Esophagus mucosa (tissue), 1 donor: ENCODE measurements at regions not wholly inside any gene's neighbourhood (a gene's known extent, or its start where the extent isn't known, plus 50 kb on each side); places are given as distances from the start of the nearest gene placed in this dataset.
A peak's percentile ranks its signal among the peaks of the same experiment; 100 is the strongest.
"Not testable (repeated sequence)": the region's sequence is repeated elsewhere in the genome, so short reads cannot be mapped to it uniquely, and the experiment has no call there.

Experiments used
- ATAC-seq: fragments of 200-7000 bp; cut with Tn5 transposase; one replicate; pipeline ENCODE4 v1.9.1; 2020
- donor health status: DM: yes; HTN: yes; CAD: no.

DNA sequence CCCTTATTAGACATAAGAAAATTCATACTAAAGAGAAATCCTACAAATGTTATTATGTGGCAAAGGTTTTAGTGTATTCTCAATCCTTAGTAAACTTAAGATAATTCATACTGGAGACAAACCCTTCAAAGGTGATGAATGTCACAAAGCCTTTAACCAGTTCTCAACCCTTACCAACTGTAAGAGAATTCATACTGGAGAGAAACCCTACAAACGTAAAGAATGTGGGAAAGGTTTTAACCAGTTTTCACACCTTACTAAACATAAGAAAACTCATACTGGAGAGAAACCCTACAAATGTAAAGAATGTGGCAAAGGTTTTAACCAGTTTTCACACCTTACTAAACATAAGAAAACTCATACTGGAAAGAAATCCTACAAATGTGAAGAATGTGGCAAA is 93.2 kb downstream of the ZNF680 start:
- ATAC-seq, result no peak

DNA sequence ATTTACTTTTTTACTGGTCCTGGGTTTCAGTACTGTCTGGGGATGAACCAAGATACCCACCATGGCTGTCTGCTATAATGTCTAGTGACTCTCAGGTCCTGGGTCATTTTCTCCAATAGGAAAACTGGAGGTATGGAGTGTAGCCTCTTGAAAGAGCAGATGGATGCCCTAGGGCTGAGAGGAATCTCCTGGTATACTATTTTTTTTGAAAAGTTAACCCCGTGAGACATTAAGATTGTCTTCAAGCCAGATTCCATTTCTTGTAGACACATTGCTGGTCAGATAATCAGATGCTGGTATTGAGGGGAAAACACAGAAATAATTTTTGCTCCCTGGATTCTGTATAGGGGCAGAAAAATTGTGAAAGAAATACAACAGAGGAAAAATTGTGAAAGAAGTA is 97.3 kb downstream of the ZNF680 start:
- ATAC-seq, result no peak

DNA sequence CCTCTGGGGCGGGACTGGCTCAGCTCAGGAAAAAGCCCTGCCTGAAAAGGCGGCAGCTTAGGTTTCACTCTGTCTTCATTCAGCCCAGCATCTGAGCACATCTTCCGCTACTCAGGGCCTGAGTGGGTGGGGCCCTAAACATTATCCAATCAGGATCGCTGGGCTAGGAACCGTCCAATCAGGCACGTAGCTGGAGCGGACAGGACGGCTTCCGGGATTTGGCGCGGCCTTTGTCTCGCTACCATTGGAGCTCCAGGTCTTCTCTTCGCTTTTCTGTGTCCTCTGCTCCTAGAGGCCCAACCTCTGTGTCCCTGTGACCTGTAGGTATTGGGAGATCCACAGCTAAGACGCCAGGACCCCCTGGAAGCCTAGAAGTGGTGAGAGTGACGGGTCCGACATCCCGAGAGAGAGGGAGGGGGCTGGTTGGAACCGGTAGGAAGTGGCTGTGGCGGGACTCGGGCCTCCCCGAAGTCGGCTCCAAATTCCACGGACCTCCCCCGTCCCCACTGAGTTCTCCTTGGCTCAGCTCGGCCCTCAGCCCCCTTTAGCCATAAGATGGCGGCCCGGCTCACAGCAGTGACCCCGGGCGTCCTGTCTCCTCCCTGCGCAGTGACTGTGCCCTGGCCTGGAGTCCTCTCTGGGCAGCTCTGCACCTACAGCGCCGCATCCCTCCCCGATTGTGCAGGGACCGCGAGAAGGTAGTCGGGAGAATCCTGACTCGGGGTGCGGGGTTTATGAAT is 99.1 kb downstream of the ZNF680 start:
- peak; percentile 50 for ATAC-seq

DNA sequence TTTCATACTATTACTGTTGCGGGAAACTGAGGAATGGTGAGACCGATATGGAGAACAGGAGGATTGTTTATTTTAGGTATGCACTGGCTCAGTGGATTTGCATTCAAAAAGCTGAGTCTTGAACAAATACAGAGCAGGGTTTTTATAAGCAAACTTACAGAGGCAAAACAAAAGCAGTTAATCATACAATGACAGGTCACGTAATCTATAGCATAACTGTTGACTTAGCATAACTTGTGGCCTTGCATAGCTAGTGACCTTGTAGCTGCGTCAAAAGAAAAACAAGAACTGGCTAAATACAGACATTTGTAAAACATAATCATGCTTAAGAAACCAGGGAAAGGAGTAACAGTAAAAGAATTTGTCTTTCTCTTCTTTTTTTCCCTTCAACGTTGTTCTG is 103.0 kb downstream of the ZNF680 start:
- not testable (repeated sequence) for ATAC-seq

DNA sequence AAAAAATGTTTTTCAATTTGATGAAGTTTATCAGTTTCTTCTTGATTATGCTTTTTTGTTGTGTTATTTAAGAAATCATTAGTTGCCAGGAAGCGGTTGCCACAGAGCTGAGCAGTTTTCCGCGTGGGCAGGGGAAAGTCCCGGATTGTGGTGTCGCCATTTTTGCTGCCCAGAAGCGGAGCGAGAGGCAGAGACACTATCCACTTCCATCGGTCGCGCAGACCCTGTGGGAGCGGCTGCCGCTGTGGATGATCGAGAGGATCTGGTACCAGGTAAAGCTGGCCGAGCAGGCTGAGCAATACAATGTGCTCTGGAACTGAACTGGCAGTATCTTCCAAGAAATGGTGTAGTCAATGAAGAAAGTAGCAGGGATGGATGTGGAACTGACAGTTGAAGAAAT is 119.8 kb downstream of the ZNF736 start:
- ATAC-seq, result no peak

DNA sequence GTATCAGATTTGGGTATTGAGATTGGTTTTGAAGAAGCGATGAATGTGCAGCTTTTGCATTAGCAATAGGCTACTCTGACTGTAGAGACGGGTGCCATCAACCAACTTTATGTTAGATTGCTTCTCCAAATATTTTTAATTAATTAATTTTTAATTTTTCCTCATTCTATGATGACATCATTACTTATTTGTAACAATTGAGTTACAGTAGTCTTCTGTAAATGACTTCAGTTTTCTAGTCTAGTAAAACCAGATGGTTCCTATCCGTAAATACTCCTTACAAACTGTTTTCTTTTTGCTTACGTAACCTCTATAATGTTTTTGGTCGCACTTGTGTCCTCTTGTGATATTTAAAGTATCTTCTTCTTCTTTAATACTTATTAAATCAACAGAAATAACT is 118.1 kb downstream of the ZNF736 start:
- no peak for ATAC-seq

DNA sequence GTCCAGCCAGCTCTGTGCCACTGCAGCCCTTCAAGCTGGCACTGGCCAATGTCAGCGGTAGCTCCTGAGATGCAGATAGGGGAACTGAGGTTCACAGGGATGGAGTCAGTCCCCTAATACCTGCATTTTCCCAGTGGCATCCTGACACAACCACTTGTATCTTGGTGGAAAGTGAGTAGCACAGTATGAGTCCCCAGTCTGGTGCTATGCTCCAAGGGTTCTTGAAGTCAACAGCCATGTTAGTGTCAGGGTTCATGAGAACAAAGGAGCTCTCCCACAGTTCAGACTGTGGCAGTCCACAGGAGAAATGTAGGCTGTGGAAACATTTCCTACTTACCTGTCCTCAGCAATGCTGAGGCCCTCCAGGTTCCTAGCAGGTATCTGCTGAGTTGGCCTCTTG is 115.5 kb downstream of the ZNF736 start:
- ATAC-seq, result no peak

DNA sequence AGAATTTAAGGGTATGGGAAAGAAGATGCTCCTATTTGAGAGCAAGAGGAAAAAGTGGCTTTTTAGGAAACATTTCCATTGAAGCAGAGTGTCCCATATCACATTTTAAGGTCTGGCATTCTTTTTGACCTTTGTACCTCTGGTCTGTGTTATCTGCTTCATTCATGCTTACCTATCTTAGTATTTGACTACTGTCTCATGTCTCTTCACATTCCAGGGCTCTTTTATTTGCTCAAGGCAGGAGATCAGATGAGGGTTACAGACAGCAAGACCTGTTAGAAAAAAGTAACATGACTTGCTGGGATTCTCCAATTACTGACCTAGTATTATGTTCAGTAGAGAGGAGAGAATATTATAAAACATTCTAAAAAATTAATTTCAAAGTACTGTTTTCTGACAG is 111.7 kb downstream of the ZNF736 start:
- not testable (repeated sequence) for ATAC-seq

DNA sequence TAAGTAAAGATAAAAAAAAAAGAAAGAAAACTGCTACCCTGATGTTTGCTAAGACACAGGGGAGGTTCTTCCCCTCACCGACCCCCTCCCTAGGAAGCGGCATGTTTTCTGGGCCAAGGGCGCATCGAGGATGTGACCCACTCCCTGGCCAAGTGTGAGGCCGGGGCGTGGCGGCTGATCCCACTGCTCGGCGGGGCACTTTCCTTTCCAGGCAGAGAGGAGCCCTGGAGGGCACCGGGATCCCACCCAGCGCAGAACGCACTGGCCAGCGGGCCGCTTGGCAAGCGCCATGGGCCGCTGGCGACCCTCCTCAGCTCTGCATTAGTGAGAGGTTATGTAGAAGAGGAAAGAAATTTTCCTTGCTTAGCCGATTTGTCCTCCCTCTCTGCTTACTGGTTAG is 93.4 kb downstream of the ZNF736 start:
- no peak for ATAC-seq
